B cell (primary cell): ENCODE measurements at regions not wholly inside any gene's neighbourhood (a gene's known extent, or its start where the extent isn't known, plus 50 kb on each side); places are given as distances from the start of the nearest gene placed in this dataset.

Source experiments
- EZH2 ChIP-seq: IDR thresholded peaks from 2 replicates; pipeline ENCODE4 v1.6.1; 2012; ENCODE audit warnings: borderline replicate concordance, low read depth, mild to moderate bottlenecking, moderate library complexity, low read length; ENCODE audit not compliant: insufficient read depth, poor library complexity, severe bottlenecking
- TF ChIP-seq, protein P1 (sequence below): fragments of 200-600 bp; IDR thresholded peaks from one replicate; pipeline ENCODE4 v1.8.0; 2022; ENCODE audit warnings: antibody characterized with exemption, mild to moderate bottlenecking

- TF ChIP-seq, protein P1, sequence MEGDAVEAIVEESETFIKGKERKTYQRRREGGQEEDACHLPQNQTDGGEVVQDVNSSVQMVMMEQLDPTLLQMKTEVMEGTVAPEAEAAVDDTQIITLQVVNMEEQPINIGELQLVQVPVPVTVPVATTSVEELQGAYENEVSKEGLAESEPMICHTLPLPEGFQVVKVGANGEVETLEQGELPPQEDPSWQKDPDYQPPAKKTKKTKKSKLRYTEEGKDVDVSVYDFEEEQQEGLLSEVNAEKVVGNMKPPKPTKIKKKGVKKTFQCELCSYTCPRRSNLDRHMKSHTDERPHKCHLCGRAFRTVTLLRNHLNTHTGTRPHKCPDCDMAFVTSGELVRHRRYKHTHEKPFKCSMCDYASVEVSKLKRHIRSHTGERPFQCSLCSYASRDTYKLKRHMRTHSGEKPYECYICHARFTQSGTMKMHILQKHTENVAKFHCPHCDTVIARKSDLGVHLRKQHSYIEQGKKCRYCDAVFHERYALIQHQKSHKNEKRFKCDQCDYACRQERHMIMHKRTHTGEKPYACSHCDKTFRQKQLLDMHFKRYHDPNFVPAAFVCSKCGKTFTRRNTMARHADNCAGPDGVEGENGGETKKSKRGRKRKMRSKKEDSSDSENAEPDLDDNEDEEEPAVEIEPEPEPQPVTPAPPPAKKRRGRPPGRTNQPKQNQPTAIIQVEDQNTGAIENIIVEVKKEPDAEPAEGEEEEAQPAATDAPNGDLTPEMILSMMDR = no peak
- TF ChIP-seq EZH2 = no peak
These were observed 2338.6 kb downstream of the LRRC4C start for GRCh38 chr11:39120890-39121289.
